GM23338 (cell line): ENCODE measurements at regions not wholly inside any gene's neighbourhood (a gene's known extent, or its start where the extent isn't known, plus 50 kb on each side); places are given as distances from the start of the nearest gene placed in this dataset.
A peak's percentile ranks its signal among the peaks of the same experiment; 100 is the strongest.

Experiments used
- ATAC-seq: fragments of 200-7000 bp; cut with Tn5 transposase; 3 replicates; pipeline ENCODE4 v1.9.1; 2020
- DNase-seq: peaks from one replicate; pipeline ENCODE4 v3.0.0-alpha.2; 2015; ENCODE audit warnings: low spot score
- H2AFZ ChIP-seq: fragments of 200-600 bp; sonication (generic); 2 replicates; pipeline ENCODE4 v1.8.0; 2016; ENCODE audit warnings: antibody characterized with exemption, mild to moderate bottlenecking, moderate library complexity
- H3F3A ChIP-seq: fragments of 200-600 bp; sonication (generic); replicated peaks from 2 replicates; pipeline ENCODE4 v1.8.0; 2017; ENCODE audit warnings: antibody characterized with exemption, mixed run types, low read depth
- H3K27ac ChIP-seq: fragments of 200-600 bp; sonication (generic); 2 replicates; pipeline ENCODE4 v1.6.1; 2016; ENCODE audit warnings: low read depth
- H3K27me3 ChIP-seq: fragments of 200-600 bp; sonication (generic); 2 replicates; pipeline ENCODE4 v1.8.0; 2016; ENCODE audit warnings: mild to moderate bottlenecking, mixed run types, moderate library complexity; ENCODE audit not compliant: insufficient read depth
- H3K36me3 ChIP-seq: fragments of 200-600 bp; sonication (generic); 2 replicates; pipeline ENCODE4 v1.8.0; 2016; ENCODE audit warnings: mild to moderate bottlenecking; ENCODE audit not compliant: insufficient read depth
- H3K4me1 ChIP-seq: fragments of 200-600 bp; sonication (generic); 2 replicates; pipeline ENCODE4 v1.8.0; 2016; ENCODE audit warnings: mild to moderate bottlenecking, moderate library complexity; ENCODE audit not compliant: insufficient read depth
- H3K4me2 ChIP-seq: fragments of 200-600 bp; sonication (generic); 2 replicates; pipeline ENCODE4 v1.7.1; 2017; ENCODE audit warnings: mixed run types
- H3K4me3 ChIP-seq: fragments of 200-600 bp; sonication (generic); 2 replicates; pipeline ENCODE4 v1.6.1; 2016; ENCODE audit warnings: mixed run types
- H3K79me2 ChIP-seq: fragments of 200-600 bp; sonication (generic); replicated peaks from 2 replicates; pipeline ENCODE4 v1.8.0; 2017; ENCODE audit warnings: mild to moderate bottlenecking; ENCODE audit not compliant: insufficient read depth
- H3K9me2 ChIP-seq: fragments of 200-600 bp; sonication (generic); 2 replicates; pipeline ENCODE4 v1.8.0; 2017; ENCODE audit not compliant: insufficient read depth
- H4K20me1 ChIP-seq: fragments of 200-600 bp; sonication (generic); replicated peaks from 2 replicates; pipeline ENCODE4 v1.8.0; 2017; ENCODE audit warnings: mild to moderate bottlenecking; ENCODE audit not compliant: insufficient read depth
- H3K27ac Mint-ChIP-seq: 2 replicates; pipeline ENCODE4 v1.8.0; 2020; ENCODE audit warnings: inconsistent platforms, mild to moderate bottlenecking, moderate library complexity, mixed read lengths
- H3K27me3 Mint-ChIP-seq: 3 replicates; pipeline ENCODE4 v1.8.0; 2022; ENCODE audit warnings: low read depth, mild to moderate bottlenecking, moderate library complexity, mixed read lengths, inconsistent platforms; ENCODE audit not compliant: insufficient read depth, poor library complexity
- H3K36me3 Mint-ChIP-seq: 3 replicates; pipeline ENCODE4 v1.8.0; 2021; ENCODE audit warnings: low read depth, mild to moderate bottlenecking, inconsistent platforms, moderate library complexity, mixed read lengths
- H3K4me1 Mint-ChIP-seq: 3 replicates; pipeline ENCODE4 v1.8.0; 2020; ENCODE audit warnings: mild to moderate bottlenecking, inconsistent platforms, mixed read lengths
- H3K4me3 Mint-ChIP-seq: 3 replicates; pipeline ENCODE4 v1.8.0; 2021; ENCODE audit warnings: moderate library complexity, mild to moderate bottlenecking, inconsistent platforms, mixed read lengths
- H3K9me3 Mint-ChIP-seq: 3 replicates; pipeline ENCODE4 v1.8.0; 2020; ENCODE audit warnings: moderate library complexity, mild to moderate bottlenecking, inconsistent platforms, mixed read lengths
- JUNB ChIP-seq: IDR thresholded peaks from one replicate; pipeline ENCODE4 v1.6.1; 2016; ENCODE audit warnings: antibody characterized with exemption; ENCODE audit not compliant: unreplicated experiment
- REST ChIP-seq: IDR thresholded peaks from one replicate; pipeline ENCODE4 v1.6.1; 2018; ENCODE audit warnings: antibody characterized with exemption; ENCODE audit not compliant: unreplicated experiment
- STAT1 ChIP-seq: IDR thresholded peaks from one replicate; pipeline ENCODE4 v1.6.1; 2016; ENCODE audit warnings: antibody characterized with exemption; ENCODE audit not compliant: unreplicated experiment
- ZNF331 ChIP-seq: fragments of 250-450 bp; sonication (Bioruptor Pico); IDR thresholded peaks from 2 replicates; pipeline ENCODE4 v1.5.0; 2020; ENCODE audit warnings: low read depth, mild to moderate bottlenecking, moderate library complexity
- TF ChIP-seq, protein P1 (sequence below), 2 experiments: fragments of 200-600 bp in 1 of 2; sonication (generic) in 1 of 2; conservative IDR thresholded peaks; 2 replicates each; pipeline versions ENCODE4 v1.5.1 to v1.6.1; 2016 to 2017; ENCODE audit warnings: antibody characterized with exemption in 2 of 2, low read depth in 2 of 2, mild to moderate bottlenecking in 2 of 2, moderate library complexity in 1 of 2
- TF ChIP-seq, protein P2 (sequence below): IDR thresholded peaks from 2 replicates; pipeline ENCODE4 v1.6.1; 2016; ENCODE audit warnings: antibody characterized with exemption
- TF ChIP-seq, protein P3 (sequence below): fragments of 250-450 bp; sonication (Bioruptor Pico); IDR thresholded peaks from 2 replicates; pipeline ENCODE4 v1.5.0; 2020; ENCODE audit warnings: mild to moderate bottlenecking, moderate library complexity

DNA sequence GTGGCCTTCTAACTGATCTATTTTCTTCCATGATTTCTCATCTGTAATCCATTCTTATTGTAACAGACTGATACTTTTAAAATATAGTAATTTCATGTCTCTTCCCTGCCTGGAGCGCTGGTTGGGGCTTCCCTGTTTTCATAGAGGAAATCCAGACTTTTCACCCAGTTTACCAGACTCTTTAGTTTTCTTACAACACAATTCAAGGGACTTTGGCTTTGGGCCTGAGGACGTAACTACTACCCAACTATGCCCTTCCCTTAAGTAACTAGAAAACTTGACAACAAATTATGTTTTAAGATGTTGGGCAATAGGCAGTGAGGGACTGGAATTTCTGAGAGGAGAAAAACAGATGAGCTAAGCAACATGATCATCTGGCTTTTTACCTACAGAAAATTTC is 289.6 kb downstream of the FGF10 start (continued):
- TF ChIP-seq REST (no peak), JUNB (no peak)
- TF ChIP-seq, protein P1, sequence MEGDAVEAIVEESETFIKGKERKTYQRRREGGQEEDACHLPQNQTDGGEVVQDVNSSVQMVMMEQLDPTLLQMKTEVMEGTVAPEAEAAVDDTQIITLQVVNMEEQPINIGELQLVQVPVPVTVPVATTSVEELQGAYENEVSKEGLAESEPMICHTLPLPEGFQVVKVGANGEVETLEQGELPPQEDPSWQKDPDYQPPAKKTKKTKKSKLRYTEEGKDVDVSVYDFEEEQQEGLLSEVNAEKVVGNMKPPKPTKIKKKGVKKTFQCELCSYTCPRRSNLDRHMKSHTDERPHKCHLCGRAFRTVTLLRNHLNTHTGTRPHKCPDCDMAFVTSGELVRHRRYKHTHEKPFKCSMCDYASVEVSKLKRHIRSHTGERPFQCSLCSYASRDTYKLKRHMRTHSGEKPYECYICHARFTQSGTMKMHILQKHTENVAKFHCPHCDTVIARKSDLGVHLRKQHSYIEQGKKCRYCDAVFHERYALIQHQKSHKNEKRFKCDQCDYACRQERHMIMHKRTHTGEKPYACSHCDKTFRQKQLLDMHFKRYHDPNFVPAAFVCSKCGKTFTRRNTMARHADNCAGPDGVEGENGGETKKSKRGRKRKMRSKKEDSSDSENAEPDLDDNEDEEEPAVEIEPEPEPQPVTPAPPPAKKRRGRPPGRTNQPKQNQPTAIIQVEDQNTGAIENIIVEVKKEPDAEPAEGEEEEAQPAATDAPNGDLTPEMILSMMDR (conservative IDR thresholded peaks at IDR 0.05; ENCODE audit: low read depth in 2 of 2): no peak

DNA sequence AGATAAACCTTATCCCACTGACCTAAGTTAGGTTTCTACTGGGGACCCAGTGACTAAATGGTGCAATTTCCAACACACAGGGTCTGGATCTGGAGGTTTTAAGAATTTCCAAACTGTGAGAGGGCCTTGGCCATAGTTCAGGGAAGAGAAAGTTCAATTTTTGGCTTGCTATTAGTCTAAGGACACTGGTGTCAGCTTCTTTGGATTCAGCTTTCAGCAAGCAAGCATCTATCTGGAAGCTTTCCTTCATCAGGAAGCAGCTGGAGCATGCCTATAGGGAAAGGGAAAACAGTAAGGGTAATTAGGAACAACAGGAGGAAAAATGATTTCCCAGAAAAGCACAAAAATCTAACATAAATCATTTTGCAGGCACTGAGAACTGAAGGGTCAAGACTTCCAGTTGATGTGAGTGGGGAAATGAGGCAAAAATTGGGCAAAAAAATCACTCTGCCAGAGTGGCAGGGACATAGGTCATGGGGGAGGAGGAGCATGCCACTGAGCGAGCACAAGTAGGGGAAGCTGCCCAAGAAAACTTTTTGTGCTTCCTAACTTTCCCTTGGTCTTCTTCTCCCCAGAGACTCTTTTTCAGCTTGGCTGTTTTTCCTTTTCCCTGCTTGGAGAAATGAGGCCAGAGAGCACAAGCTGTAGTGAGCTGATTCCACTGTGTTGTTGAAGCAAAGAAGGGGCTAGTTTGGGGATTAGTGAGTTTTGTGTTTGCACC is 299.6 kb downstream of the FGF10 start:
- H3K9me3 Mint-ChIP-seq: no peaks in the 10 kb centered on the region
- no peaks in the 10 kb centered on the region for H4K20me1 ChIP-seq
- H3K4me1 ChIP-seq: no peaks in the 10 kb centered on the region
- no peaks in the 10 kb centered on the region for H3K27me3 ChIP-seq
- H3K27ac Mint-ChIP-seq: no peak overlapping the region
- no peaks in the 10 kb centered on the region for H3K9me2 ChIP-seq
- H3K4me1 Mint-ChIP-seq: peaks cover 2% of the 10 kb centered on the region; the same call in 2 of the 3 replicates
- no peaks in the 10 kb centered on the region for H3K36me3 ChIP-seq
- H3K79me2 ChIP-seq: no peaks in the 10 kb centered on the region
- H3K4me3 Mint-ChIP-seq: no peak overlapping the region
- H2AFZ ChIP-seq: peak overlapping the region; percentile 90
- H3F3A ChIP-seq: no peaks in the 10 kb centered on the region
- no peak for DNase-seq
- no peaks in the 10 kb centered on the region for H3K27me3 Mint-ChIP-seq
- no peaks in the 10 kb centered on the region for H3K36me3 Mint-ChIP-seq
- no peak overlapping the region for H3K27ac ChIP-seq
- no peak overlapping the region for H3K4me2 ChIP-seq
- no peak overlapping the region for H3K4me3 ChIP-seq
- no peak for ATAC-seq
- TF ChIP-seq, protein P2, sequence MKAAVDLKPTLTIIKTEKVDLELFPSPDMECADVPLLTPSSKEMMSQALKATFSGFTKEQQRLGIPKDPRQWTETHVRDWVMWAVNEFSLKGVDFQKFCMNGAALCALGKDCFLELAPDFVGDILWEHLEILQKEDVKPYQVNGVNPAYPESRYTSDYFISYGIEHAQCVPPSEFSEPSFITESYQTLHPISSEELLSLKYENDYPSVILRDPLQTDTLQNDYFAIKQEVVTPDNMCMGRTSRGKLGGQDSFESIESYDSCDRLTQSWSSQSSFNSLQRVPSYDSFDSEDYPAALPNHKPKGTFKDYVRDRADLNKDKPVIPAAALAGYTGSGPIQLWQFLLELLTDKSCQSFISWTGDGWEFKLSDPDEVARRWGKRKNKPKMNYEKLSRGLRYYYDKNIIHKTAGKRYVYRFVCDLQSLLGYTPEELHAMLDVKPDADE: no peak
- TF ChIP-seq STAT1 (no peak), ZNF331 (CRISPR knock-in tag) (no peak), REST (no peak)
- TF ChIP-seq, protein P3, sequence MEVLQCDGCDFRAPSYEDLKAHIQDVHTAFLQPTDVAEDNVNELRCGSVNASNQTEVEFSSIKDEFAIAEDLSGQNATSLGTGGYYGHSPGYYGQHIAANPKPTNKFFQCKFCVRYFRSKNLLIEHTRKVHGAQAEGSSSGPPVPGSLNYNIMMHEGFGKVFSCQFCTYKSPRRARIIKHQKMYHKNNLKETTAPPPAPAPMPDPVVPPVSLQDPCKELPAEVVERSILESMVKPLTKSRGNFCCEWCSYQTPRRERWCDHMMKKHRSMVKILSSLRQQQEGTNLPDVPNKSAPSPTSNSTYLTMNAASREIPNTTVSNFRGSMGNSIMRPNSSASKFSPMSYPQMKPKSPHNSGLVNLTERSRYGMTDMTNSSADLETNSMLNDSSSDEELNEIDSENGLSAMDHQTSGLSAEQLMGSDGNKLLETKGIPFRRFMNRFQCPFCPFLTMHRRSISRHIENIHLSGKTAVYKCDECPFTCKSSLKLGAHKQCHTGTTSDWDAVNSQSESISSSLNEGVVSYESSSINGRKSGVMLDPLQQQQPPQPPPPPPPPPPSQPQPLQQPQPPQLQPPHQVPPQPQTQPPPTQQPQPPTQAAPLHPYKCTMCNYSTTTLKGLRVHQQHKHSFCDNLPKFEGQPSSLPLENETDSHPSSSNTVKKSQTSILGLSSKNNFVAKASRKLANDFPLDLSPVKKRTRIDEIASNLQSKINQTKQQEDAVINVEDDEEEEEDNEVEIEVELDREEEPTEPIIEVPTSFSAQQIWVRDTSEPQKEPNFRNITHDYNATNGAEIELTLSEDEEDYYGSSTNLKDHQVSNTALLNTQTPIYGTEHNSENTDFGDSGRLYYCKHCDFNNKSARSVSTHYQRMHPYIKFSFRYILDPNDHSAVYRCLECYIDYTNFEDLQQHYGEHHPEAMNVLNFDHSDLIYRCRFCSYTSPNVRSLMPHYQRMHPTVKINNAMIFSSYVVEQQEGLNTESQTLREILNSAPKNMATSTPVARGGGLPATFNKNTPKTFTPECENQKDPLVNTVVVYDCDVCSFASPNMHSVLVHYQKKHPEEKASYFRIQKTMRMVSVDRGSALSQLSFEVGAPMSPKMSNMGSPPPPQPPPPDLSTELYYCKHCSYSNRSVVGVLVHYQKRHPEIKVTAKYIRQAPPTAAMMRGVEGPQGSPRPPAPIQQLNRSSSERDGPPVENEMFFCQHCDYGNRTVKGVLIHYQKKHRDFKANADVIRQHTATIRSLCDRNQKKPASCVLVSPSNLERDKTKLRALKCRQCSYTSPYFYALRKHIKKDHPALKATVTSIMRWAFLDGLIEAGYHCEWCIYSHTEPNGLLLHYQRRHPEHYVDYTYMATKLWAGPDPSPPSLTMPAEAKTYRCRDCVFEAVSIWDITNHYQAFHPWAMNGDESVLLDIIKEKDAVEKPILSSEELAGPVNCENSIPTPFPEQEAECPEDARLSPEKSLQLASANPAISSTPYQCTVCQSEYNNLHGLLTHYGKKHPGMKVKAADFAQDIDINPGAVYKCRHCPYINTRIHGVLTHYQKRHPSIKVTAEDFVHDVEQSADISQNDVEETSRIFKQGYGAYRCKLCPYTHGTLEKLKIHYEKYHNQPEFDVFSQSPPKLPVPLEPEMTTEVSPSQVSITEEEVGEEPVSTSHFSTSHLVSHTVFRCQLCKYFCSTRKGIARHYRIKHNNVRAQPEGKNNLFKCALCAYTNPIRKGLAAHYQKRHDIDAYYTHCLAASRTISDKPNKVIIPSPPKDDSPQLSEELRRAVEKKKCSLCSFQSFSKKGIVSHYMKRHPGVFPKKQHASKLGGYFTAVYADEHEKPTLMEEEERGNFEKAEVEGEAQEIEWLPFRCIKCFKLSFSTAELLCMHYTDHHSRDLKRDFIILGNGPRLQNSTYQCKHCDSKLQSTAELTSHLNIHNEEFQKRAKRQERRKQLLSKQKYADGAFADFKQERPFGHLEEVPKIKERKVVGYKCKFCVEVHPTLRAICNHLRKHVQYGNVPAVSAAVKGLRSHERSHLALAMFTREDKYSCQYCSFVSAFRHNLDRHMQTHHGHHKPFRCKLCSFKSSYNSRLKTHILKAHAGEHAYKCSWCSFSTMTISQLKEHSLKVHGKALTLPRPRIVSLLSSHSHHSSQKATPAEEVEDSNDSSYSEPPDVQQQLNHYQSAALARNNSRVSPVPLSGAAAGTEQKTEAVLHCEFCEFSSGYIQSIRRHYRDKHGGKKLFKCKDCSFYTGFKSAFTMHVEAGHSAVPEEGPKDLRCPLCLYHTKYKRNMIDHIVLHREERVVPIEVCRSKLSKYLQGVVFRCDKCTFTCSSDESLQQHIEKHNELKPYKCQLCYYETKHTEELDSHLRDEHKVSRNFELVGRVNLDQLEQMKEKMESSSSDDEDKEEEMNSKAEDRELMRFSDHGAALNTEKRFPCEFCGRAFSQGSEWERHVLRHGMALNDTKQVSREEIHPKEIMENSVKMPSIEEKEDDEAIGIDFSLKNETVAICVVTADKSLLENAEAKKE (CRISPR knock-in tag): no peak
